ENCODE measurements at regions not wholly inside any gene's neighbourhood (a gene's known extent, or its start where the extent isn't known, plus 50 kb on each side); places are given as distances from the start of the nearest gene placed in this dataset.

DNA sequence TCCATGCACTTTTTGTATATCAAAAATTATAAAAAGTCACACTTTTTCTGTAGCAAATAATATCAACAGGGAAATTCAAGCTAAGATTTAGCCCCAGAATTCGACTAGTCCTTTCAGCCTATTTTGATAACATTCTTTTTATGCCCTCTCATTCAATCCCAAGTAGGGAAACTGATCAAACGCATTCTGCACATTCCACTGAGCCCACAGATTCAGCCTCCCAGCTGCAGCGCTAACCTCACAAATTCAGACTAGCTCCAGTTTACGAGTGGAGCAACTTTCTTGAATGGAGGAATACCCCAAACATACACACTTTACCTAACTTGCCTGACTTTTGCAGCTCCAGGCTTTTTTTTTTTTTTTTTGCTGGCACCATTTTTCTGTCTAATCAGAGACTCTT lies 70.3 kb upstream of the HEY2 start:
- POLR2A ChIA-PET: no interaction called here
- no peak for DNase-seq (ENCODE audit: extremely low spot score)
- TF ChIP-seq, protein P1, sequence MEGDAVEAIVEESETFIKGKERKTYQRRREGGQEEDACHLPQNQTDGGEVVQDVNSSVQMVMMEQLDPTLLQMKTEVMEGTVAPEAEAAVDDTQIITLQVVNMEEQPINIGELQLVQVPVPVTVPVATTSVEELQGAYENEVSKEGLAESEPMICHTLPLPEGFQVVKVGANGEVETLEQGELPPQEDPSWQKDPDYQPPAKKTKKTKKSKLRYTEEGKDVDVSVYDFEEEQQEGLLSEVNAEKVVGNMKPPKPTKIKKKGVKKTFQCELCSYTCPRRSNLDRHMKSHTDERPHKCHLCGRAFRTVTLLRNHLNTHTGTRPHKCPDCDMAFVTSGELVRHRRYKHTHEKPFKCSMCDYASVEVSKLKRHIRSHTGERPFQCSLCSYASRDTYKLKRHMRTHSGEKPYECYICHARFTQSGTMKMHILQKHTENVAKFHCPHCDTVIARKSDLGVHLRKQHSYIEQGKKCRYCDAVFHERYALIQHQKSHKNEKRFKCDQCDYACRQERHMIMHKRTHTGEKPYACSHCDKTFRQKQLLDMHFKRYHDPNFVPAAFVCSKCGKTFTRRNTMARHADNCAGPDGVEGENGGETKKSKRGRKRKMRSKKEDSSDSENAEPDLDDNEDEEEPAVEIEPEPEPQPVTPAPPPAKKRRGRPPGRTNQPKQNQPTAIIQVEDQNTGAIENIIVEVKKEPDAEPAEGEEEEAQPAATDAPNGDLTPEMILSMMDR (IDR thresholded peaks at IDR 0.05; ENCODE audit: control extremely low read depth, extremely low read depth, low read depth, missing control alignments): no peak
- CTCF ChIA-PET: interaction anchor here (0.9 to 1.1 kb wide), 4 partner anchors 29 to 366 kb away, joined by 3 read pairs; no protein-coding TSS in a partner anchor

DNA sequence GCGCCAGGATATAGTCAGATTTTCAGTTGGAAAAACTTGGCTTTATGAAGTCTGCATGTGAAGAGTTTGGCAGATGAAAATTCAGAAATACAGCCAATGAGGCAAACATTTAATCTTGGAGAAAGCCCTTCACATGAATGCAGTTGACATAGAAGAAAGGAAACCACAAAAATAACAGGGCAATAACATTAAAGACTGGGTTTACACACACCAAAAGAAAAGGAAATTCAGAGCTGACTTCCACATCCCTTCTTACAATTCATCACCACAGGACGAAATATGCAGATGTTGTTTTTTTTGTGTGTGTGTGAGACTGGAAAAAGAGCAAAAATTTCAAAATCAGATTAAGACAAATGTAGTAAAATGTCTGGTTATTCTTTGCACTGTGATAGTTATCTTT lies 69.8 kb upstream of the HEY2 start:
- POLR2A ChIA-PET: no interaction called here
- TF ChIP-seq, protein P1 (IDR thresholded peaks at IDR 0.05; ENCODE audit: control extremely low read depth, extremely low read depth, low read depth, missing control alignments): no peak
- CTCF ChIA-PET: interaction anchor here (1.1 kb wide), 1 partner anchor 74 kb away, joined by 3 read pairs; no protein-coding TSS in a partner anchor
- no peak for DNase-seq (ENCODE audit: extremely low spot score)

DNA sequence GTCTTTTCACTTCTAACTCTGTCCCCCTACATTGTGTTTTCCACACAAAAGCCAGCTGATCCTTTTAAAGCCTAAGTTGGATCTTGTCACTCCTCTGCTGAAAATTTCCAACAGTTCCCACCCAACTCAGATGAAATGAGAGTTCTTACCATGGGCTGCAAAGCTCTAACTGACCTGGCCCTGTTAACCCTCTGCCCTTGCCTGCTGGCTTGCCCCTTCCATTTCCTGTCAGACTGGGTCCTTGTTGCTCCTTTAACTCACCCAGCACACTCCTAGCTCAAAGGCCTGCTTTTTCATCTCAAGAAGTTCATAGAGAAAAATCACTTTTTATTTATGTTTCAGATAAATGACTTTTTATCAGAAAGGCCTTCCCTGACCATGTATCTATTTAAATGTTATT lies 66.5 kb upstream of the HEY2 start:
- TF ChIP-seq, protein P1 (IDR thresholded peaks at IDR 0.05; ENCODE audit: control extremely low read depth, extremely low read depth, low read depth, missing control alignments): no peak
- ChIA-PET POLR2A (no interaction called here), CTCF (interaction anchor here (1.0 kb wide), 1 partner anchor 8 kb away, joined by 3 read pairs; no protein-coding TSS in a partner anchor)

DNA sequence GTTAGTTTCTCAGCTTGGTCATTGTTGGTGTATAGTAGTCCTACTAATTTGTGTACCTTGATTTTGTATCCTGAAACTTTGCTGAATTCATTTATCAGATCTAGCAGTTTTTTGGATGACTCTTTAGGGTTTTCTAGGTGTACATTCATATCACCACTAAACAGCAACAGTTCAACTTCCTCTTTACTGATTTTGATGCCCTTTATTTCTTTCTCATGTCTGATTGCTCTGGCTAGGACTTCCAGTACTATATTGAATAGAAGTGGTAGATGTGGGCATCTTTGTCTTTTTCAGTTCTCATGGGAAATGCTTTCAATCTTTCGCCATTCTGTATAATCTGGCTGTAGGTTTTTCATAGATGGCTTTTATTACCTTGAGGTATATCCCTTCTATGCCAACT lies 61.3 kb upstream of the HEY2 start:
- TF ChIP-seq, protein P1 (IDR thresholded peaks at IDR 0.05; ENCODE audit: control extremely low read depth, extremely low read depth, low read depth, missing control alignments): no peak
- CTCF ChIA-PET: no interaction called here
- no peak for DNase-seq (ENCODE audit: extremely low spot score)
- POLR2A ChIA-PET: no interaction called here

More for the DNA sequence above, 66.5 kb upstream of the HEY2 start:
- no peak for DNase-seq (ENCODE audit: extremely low spot score)

DNA sequence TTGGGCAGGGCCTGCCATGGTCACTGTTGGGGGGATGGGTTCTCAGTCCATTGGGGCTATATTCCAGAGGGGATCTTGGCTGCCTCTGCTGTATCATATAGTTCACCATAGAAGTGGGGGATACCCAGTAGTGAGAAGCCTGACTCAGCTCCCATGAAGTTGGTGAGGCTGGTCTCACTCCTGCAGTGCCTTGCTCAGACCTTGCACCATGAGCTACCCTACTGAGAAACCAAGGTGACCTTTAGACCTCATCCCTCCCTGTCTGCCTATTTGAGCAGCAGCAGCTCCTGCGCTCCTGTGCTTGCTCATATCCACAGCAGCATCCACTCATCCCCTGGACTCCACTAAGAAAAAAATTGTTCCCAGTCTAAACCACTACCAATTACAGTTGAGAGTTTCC lies 56.0 kb upstream of the HEY2 start:
- ChIA-PET POLR2A (no interaction called here), CTCF (interaction anchor here (0.9 to 1.2 kb wide), 2 partner anchors 16 to 188 kb away, joined by 3 read pairs; no protein-coding TSS in a partner anchor)
- DNase-seq (ENCODE audit: extremely low spot score): no peak
- TF ChIP-seq, protein P1 (IDR thresholded peaks at IDR 0.05; ENCODE audit: control extremely low read depth, extremely low read depth, low read depth, missing control alignments): no peak

DNA sequence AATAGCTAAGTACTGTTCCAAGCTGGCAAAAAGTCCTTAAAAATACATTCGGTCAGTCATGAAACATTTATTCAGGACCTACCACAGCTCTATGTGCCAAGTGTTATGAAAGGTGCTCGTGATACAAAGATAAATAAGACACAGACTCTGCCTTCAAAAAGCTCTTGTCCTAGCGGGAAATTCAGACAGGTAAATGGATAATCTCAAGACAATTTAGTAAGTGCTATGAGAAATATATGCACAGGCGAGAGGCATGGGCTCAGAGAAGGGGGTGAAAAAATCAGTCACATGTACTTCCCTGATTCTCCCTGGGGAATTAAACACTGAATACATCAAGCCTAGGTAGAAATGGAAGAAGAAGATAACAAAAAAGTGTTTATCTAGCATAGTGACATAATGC lies 49.8 kb upstream of the HEY2 start:
- ChIA-PET POLR2A (no interaction called here), CTCF (interaction anchor here (1.1 kb wide), 1 partner anchor 12 kb away, joined by 3 read pairs; no protein-coding TSS in a partner anchor)
- TF ChIP-seq, protein P1 (IDR thresholded peaks at IDR 0.05; ENCODE audit: control extremely low read depth, extremely low read depth, low read depth, missing control alignments): no peak
- no peak for DNase-seq (ENCODE audit: extremely low spot score)
